HG02970 (cell line): ENCODE measurements at regions not wholly inside any gene's neighbourhood (a gene's known extent, or its start where the extent isn't known, plus 50 kb on each side); places are given as distances from the start of the nearest gene placed in this dataset.
"Not testable (repeated sequence)": the region's sequence is repeated elsewhere in the genome, so short reads cannot be mapped to it uniquely, and the experiment has no call there.

Experiments used
- ATAC-seq: cut with Tn5 transposase; IDR thresholded peaks from one replicate; pipeline ENCODE4 v1.9.1; 2021; ENCODE audit warnings: mild to moderate bottlenecking, moderate library complexity, moderate number of reproducible peaks; ENCODE audit not compliant: unreplicated experiment, low FRiP score

GRCh38 chr13:65112531-65112941 lies 2117.6 kb downstream of the PCDH9 start:
- ATAC-seq: no peak

- ATAC-seq: no peak
Measured at GRCh38 chr13:65112123-65112522, 2118.0 kb downstream of the PCDH9 start.

- ATAC-seq: no peak
Measured at GRCh38 chr13:65111223-65111622, 2118.9 kb downstream of the PCDH9 start.

GRCh38 chr13:65104436-65104835 lies 2125.7 kb downstream of the PCDH9 start:
- ATAC-seq: not testable (repeated sequence)

GRCh38 chr13:65103351-65103750 lies 2126.8 kb downstream of the PCDH9 start:
- ATAC-seq: no peak

GRCh38 chr13:65095161-65096082 lies 2134.7 kb downstream of the PCDH9 start:
- no peak for ATAC-seq

GRCh38 chr13:65093357-65093756 lies 2136.8 kb downstream of the PCDH9 start:
- ATAC-seq: no peak

- ATAC-seq: no peak
Measured at GRCh38 chr13:65091031-65091430, 2139.1 kb downstream of the PCDH9 start.

GRCh38 chr13:65090186-65090585 lies 2139.9 kb downstream of the PCDH9 start:
- no peak for ATAC-seq

GRCh38 chr13:65088906-65089305 lies 2141.2 kb downstream of the PCDH9 start:
- no peak for ATAC-seq

GRCh38 chr13:65085977-65086376 lies 2144.2 kb downstream of the PCDH9 start:
- no peak for ATAC-seq

- ATAC-seq: no peak
Measured at GRCh38 chr13:65074248-65074647, 2155.9 kb downstream of the PCDH9 start.

GRCh38 chr13:65064967-65065366 lies 2165.2 kb downstream of the PCDH9 start:
- ATAC-seq: no peak

GRCh38 chr13:65063753-65064152 lies 2166.4 kb downstream of the PCDH9 start:
- no peak for ATAC-seq

- no peak for ATAC-seq
Measured at GRCh38 chr13:65057986-65058385, 2172.2 kb downstream of the PCDH9 start.

GRCh38 chr13:65054277-65054676 lies 2175.9 kb downstream of the PCDH9 start:
- ATAC-seq: no peak

- ATAC-seq: no peak
Measured at GRCh38 chr13:65036999-65037398, 2193.1 kb downstream of the PCDH9 start.

- ATAC-seq: no peak
Measured at GRCh38 chr13:65035302-65035701, 2194.8 kb downstream of the PCDH9 start.

- ATAC-seq: no peak
Measured at GRCh38 chr13:65034266-65034665, 2195.9 kb downstream of the PCDH9 start.

- ATAC-seq: no peak
Measured at GRCh38 chr13:65032825-65033224, 2197.3 kb downstream of the PCDH9 start.

GRCh38 chr13:65028101-65028500 lies 2202.0 kb downstream of the PCDH9 start:
- ATAC-seq: no peak

GRCh38 chr13:65026505-65026904 lies 2203.6 kb downstream of the PCDH9 start:
- no peak for ATAC-seq
